M059J (cell line): ENCODE measurements at regions not wholly inside any gene's neighbourhood (a gene's known extent, or its start where the extent isn't known, plus 50 kb on each side); places are given as distances from the start of the nearest gene placed in this dataset.
A peak's percentile ranks its signal among the peaks of the same experiment; 100 is the strongest.
"Not testable (repeated sequence)": the region's sequence is repeated elsewhere in the genome, so short reads cannot be mapped to it uniquely, and the experiment has no call there.

Source experiments
- DNase-seq: peaks from one replicate; pipeline ENCODE4 v3.0.0-alpha.2; 2012; ENCODE audit warnings: low read depth

GRCh38 chr6:140203661-140204147 lies 829.3 kb upstream of the CITED2 start:
- peak; percentile 78 for DNase-seq

DNA sequence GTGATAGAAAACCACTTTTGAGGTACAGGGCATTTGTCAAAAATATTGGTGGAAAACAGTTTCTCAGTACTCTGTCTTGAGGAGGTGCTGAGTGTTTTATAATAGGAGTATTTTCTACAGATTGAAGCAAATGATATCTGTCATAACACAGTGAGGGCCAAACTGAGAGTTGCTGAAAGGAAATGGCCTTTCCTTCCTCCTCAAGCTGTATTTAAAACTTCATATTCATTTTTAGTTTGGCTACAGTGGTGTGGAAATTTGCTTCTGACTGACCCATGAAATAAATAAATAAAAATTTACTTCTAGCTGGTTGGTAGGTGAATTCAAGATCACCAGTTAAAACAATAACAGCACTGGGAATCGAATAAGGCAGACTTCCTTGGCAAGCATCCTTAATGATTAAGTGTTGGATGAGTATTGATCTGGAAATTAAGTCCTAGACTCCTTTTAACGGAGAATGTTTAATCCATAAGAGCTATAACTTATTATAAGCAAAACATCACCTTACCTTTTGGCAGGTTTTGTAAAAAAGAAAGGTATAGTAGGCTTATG lies 828.6 kb upstream of the CITED2 start:
- no peak for DNase-seq

DNA sequence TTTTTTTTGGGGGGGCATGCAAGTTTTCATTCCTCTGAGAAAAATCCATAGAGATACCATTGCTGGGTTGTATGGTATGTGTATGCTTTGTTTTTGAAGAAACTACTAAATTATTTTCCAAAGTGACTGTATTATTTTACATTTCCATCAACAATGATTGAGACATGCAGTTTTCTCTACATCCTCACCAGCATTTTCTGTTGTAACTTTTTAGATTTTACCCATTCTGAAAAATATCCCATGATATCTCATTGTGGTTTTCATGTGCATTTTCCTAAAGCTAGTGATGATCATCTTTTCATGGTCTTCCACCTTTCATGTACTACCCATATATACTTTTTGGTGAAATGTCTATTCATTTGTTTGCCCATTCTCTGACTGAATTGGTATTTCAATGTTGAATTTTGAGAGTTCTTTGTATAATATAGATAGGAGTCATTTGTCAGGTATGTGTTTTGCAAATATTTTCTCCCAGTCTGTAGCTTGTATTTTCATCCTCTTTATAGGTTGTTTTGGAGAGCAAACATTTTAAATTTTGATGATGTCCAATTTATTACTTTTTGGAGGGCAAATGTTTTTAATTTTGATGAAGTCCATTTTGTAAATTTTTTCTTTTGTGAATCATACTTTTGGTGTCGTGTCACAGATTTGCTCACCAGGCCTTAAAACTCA lies 827.5 kb upstream of the CITED2 start:
- DNase-seq = no peak

DNA sequence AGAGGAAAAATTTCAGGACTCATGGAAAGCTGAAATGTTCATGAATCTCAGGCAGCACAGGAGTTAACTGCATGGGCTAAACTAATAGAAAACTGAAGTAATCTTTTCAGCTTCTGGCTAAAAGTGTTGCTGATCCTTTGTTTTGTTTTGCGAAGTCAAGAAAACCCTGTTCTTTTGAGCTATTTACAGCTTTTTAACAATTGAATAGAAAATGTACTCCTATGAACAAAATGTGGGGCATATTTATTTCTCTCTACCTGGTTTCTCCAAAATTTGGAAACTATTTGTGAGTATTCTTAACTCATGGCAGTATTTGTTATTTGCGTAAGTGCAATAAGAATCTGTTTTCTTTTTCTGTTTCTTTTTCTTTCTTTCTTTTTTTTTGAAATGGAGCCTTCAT lies 818.8 kb upstream of the CITED2 start:
- no peak for DNase-seq

GRCh38 chr6:140192018-140192417 lies 817.6 kb upstream of the CITED2 start:
- no peak for DNase-seq

GRCh38 chr6:140189263-140189662 lies 814.8 kb upstream of the CITED2 start:
- not testable (repeated sequence) for DNase-seq

GRCh38 chr6:140185991-140186390 lies 811.5 kb upstream of the CITED2 start:
- no peak for DNase-seq

DNA sequence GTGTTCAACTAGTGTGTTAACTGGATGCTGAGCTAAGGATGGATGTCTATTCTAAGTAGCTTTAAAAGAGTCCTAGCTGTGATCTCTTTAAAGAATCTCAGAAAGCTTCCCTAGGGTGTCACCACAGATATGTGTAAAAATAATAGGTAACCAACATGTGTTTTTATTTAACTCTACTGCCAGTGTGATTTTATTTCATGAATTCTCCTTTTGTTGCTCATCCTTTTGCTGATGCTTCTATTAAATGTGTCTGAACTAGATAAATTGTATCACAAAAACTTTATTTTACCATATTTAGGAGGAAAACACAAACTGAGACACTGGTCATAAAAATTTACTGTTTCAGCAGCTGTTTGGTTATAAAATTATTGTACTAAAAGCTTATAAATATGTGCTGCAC lies 809.4 kb upstream of the CITED2 start:
- peak; percentile 48 for DNase-seq

- DNase-seq = peak; percentile 42
Measured at GRCh38 chr6:140182821-140183220, 808.4 kb upstream of the CITED2 start.

DNA sequence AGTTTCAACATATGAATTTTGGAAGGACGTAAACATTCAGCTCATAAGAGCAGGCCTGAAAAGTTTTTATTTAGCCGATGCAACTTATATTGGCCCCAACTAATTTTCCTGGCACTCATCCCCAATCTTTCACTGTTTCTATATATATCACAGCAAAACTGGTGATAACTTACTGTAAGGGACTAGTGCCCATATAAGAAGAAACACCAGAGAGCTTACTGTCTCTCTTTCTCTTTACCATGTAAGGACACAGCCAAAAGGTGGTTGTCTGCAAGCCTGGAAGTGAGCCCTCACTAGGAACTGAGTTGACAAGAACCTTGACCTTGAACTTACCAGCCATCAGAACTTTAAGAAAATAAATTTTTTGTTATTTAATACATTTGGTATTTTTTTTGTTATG lies 807.4 kb upstream of the CITED2 start:
- DNase-seq = no peak

- DNase-seq = no peak
Measured at GRCh38 chr6:140180306-140180705, 805.9 kb upstream of the CITED2 start.

GRCh38 chr6:140178935-140179334 lies 804.5 kb upstream of the CITED2 start:
- DNase-seq = peak; percentile 75

GRCh38 chr6:140178520-140178919 lies 804.1 kb upstream of the CITED2 start:
- peak; percentile 39 for DNase-seq

DNA sequence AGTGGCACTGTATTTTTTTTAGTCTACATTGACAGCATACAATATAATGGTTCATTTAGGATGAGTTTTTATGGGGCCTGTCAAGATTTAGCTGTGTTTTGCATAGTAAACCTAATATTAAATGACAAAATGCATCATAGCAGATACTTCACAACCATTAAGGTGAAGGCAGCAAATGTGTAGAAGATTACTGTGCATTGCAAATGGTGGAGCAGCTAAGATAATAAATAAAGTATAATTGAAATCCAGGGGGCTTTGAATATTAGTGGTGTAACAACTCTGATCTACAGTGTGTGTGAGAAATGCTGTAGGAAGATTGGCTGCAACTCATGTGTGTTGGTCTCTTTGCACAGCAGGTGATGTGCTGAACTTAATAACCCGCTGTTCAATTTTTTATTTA lies 801.9 kb upstream of the CITED2 start:
- no peak for DNase-seq

DNA sequence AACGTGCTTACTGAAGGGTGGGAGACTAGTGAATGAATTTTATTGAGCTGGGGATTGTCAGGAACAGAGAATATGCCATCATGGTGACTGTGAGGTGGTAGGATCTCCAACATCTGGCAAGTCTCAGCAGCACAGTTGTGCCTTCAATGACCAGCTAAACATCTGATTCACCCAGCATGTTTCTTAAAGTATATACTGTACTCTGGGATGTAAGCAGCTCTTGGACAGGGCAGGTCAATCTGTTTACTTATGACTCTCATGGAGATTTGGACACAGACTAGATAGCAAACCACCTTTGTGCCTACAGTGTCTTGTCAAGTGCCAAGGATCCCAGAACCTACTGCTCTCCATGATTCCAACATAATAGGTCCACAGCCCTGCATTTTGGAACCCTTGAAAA lies 801.0 kb upstream of the CITED2 start:
- DNase-seq = peak; percentile 6

GRCh38 chr6:140174524-140174923 lies 800.1 kb upstream of the CITED2 start:
- peak; percentile 100 for DNase-seq

DNA sequence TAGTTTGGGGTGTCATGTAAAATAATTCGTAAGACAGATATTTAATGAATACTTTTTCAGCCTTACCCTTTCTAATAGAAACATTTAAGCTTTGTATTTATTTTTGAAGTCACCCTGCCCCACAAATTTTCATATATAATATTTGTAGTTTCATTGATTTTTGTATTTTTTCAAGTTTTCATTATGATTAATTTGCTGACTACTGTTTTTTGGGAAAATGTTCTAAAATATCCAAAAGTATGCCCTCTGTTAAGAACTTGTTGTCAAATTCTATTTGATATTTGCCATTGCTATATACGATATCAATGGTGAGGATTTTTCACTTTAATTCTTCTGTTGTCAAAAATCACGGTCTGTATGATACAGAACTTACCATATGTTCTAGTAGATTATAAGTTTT lies 793.9 kb upstream of the CITED2 start:
- no peak for DNase-seq

DNA sequence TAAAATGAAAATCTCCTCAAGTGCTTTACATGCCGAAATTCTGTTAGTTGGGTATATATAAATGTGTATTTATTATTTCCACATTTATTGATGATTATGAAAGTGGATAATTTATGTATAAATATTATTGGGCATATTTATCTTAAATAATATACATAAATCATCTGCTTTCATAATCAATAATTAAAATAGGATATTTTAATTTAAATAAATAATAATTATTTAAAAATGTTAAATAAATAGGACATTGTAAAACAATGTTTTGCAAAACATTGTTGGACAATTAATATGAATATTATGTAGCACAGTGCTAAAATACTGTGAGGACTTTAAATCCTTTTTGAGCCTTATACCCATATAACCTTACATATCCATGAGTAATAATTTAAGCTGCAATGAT lies 786.5 kb upstream of the CITED2 start:
- no peak for DNase-seq

DNA sequence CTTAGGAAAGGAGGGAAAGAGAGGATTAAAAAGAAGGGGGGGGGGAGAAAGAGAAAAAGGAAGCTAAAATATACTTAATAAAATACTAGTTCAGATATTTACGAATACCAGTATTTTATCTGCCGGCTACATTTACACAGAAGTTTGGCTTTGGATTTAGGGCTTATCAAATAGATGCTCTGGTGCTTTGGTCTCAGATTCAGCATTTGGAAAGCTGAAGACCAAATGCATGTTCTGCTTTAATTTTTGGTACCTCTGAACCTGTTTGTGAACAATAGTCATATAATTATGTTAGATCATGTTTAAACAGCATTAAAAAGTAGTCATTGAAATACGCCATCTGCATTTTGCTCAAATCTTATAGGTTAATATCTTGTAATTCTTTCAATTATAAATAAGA lies 786.0 kb upstream of the CITED2 start:
- no peak for DNase-seq

DNA sequence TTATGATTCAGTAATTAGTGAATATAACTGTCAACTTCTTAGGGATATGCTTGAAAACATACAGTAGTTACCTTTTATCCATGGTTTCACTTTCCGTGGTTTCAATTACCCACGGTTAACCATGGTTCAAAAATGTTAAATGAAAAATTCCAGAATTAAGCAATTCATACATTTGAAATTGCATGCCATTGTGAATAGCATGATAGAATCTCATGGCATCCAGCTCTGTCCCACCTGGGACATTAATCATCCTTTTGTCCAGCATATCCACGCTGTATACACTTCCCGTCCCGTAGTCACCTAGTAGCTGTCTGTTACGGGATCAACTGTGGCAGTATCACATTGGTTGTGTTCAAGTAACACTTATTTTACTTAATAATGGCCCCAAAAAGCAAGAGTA lies 781.7 kb upstream of the CITED2 start:
- DNase-seq = peak; percentile 15

GRCh38 chr6:140155451-140156126 lies 781.1 kb upstream of the CITED2 start:
- DNase-seq = no peak

DNA sequence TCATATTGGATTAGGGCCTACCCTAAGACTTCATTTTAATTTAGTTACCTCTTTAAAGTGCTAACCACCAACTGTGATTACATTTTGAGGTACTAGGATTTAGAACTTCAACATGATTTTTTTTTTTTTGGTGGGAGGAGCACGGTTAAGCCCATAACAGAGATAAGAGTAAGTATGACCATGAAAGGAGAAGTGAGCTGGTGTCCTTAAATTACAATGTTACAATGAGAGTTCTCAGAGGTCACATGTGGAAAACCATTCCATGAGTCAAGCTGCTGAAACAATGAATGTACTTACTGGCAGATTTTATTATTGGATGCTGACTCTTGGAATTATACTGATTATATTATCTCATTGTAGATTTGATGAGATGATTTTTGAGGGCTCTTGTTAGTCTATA lies 779.3 kb upstream of the CITED2 start:
- DNase-seq = peak; percentile 80
